OCI-LY3 (cell line): ENCODE measurements at regions not wholly inside any gene's neighbourhood (a gene's known extent, or its start where the extent isn't known, plus 50 kb on each side); places are given as distances from the start of the nearest gene placed in this dataset.

Source experiments
- H2AFZ ChIP-seq: fragments of 200-600, 300-600 bp; shearing (Covaris generic); 2 replicates; pipeline ENCODE4 v1.6.0; 2014; ENCODE audit warnings: antibody characterized with exemption, low read depth, low read length
- H3K27ac ChIP-seq: fragments of 200-600, 300-600 bp; sonication (generic); 2 replicates; pipeline ENCODE4 v1.5.1; 2014; ENCODE audit warnings: mild to moderate bottlenecking, low read length, moderate library complexity, mixed read lengths
- H3K27me3 ChIP-seq: fragments of 200-600, 300-600 bp; sonication (generic); 2 replicates; pipeline ENCODE4 v1.6.1; 2014; ENCODE audit warnings: low read depth, low read length, mixed read lengths
- H3K36me3 ChIP-seq: fragments of 200-600, 300-600 bp; sonication (generic); replicated peaks from 2 replicates; pipeline ENCODE3; 2014; ENCODE audit warnings: low read depth, low read length, mixed read lengths
- H3K4me1 ChIP-seq: fragments of 300-600, 200-600 bp; sonication (generic); 2 replicates; pipeline ENCODE4 v1.6.1; 2014; ENCODE audit warnings: low read length, mixed read lengths
- H3K4me2 ChIP-seq: fragments of 200-600, 300-600 bp; sonication (generic); 2 replicates; pipeline ENCODE4 v1.6.1; 2014; ENCODE audit warnings: low read length, mixed read lengths
- H3K4me3 ChIP-seq: fragments of 300-600, 200-600 bp; sonication (generic); 2 replicates; pipeline ENCODE4 v1.5.1; 2014; ENCODE audit warnings: antibody characterized with exemption, mild to moderate bottlenecking, low read length, moderate library complexity
- H3K79me2 ChIP-seq: fragments of 300-600, 200-600 bp; shearing (Covaris generic); 2 replicates; pipeline ENCODE4 v1.6.1; 2014; ENCODE audit warnings: mild to moderate bottlenecking, low read length, mixed read lengths
- H3K9ac ChIP-seq: fragments of 300-600, 200-600 bp; shearing (Covaris generic); 2 replicates; pipeline ENCODE4 v1.6.0; 2014; ENCODE audit warnings: mild to moderate bottlenecking, low read length, moderate library complexity
- H3K9me3 ChIP-seq: fragments of 200-600, 300-600 bp; shearing (Covaris generic); 2 replicates; pipeline ENCODE4 v1.6.1; 2014; ENCODE audit warnings: low read length, mixed read lengths; ENCODE audit not compliant: insufficient read depth
- H4K20me1 ChIP-seq: fragments of 200-600, 300-600 bp; sonication (generic); 2 replicates; pipeline ENCODE4 v1.6.1; 2016; ENCODE audit warnings: low read length, mixed read lengths; ENCODE audit not compliant: insufficient read depth
- EZH2phosphoT487 ChIP-seq: fragments of 200-600 bp; shearing (Covaris generic); IDR thresholded peaks from 2 replicates; pipeline ENCODE4 v1.6.1; 2018; ENCODE audit warnings: antibody characterized with exemption, mixed run types, low read depth
- TF ChIP-seq, protein P1 (sequence below): fragments of 200-600, 300-600 bp; sonication (generic); IDR thresholded peaks from 2 replicates; pipeline ENCODE4 v1.5.1; 2014; ENCODE audit warnings: antibody characterized with exemption, low read length, low read depth

DNA sequence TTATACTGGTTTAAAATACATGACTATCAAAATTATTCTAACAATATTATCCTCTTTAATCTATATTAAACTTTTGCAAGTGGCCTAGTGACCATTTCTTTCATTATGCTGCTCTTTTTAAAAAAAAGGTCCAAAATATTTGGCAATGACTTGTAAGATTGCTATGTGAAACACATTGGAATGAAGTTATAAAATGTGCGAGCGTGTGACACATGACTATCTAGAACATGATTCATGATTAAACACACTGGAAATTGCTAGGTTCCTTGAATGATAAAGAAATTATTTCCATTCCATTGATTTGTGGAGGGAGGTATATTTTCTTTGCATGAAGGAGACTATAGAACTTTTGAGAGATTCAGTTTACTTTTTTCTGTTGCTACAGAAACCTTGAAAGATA lies 739.1 kb downstream of the DIAPH3 start:
- TF ChIP-seq, protein P1, sequence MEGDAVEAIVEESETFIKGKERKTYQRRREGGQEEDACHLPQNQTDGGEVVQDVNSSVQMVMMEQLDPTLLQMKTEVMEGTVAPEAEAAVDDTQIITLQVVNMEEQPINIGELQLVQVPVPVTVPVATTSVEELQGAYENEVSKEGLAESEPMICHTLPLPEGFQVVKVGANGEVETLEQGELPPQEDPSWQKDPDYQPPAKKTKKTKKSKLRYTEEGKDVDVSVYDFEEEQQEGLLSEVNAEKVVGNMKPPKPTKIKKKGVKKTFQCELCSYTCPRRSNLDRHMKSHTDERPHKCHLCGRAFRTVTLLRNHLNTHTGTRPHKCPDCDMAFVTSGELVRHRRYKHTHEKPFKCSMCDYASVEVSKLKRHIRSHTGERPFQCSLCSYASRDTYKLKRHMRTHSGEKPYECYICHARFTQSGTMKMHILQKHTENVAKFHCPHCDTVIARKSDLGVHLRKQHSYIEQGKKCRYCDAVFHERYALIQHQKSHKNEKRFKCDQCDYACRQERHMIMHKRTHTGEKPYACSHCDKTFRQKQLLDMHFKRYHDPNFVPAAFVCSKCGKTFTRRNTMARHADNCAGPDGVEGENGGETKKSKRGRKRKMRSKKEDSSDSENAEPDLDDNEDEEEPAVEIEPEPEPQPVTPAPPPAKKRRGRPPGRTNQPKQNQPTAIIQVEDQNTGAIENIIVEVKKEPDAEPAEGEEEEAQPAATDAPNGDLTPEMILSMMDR, result no peak
- no peak for TF ChIP-seq EZH2phosphoT487
- Histone ChIP-seq H3K9ac (no peak overlapping the region), H3K79me2 (no peaks in the 10 kb centered on the region), H3K4me1 (no peaks in the 10 kb centered on the region), H4K20me1 (no peaks in the 10 kb centered on the region), H3K27ac (no peak overlapping the region), H3K4me3 (no peak overlapping the region), H3K36me3 (no peaks in the 10 kb centered on the region), H3K27me3 (no peaks in the 10 kb centered on the region), H3K4me2 (no peak overlapping the region), H2AFZ (no peak overlapping the region), H3K9me3 (no peaks in the 10 kb centered on the region)

DNA sequence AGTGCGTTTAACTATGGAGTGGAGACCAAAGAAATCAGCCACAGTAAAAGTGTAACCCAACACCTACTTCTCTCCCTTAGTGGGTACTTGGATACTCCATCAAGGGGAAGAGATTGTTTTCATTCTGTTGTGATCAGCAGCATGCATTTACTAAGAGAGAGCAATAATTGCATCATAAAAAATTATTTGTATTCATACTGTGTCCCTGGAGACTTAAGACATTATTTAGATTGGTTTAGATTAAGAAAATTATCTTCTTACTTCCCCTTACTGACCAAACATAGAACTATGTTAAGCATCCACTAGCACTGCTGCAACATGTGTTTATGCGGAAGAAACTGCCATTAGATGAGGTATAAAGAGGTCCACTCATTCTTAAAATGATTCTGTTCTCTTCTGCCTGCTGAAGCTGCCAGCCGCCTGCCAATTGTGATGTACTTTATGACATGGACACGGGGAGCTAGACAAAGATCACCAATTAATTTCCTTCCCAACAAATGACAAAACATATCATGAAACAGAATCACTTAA lies 738.5 kb downstream of the DIAPH3 start:
- no peaks in the 10 kb centered on the region for H4K20me1 ChIP-seq
- TF ChIP-seq EZH2phosphoT487, result no peak
- TF ChIP-seq, protein P1, result no peak
- H3K27ac ChIP-seq, result no peak overlapping the region
- no peak overlapping the region for H3K4me2 ChIP-seq
- H3K9ac ChIP-seq, result no peak overlapping the region
- H3K9me3 ChIP-seq, result no peaks in the 10 kb centered on the region
- H2AFZ ChIP-seq, result no peak overlapping the region
- H3K27me3 ChIP-seq, result no peaks in the 10 kb centered on the region
- H3K36me3 ChIP-seq, result no peaks in the 10 kb centered on the region
- H3K4me1 ChIP-seq, result no peaks in the 10 kb centered on the region
- no peak overlapping the region for H3K4me3 ChIP-seq
- H3K79me2 ChIP-seq, result no peaks in the 10 kb centered on the region

DNA sequence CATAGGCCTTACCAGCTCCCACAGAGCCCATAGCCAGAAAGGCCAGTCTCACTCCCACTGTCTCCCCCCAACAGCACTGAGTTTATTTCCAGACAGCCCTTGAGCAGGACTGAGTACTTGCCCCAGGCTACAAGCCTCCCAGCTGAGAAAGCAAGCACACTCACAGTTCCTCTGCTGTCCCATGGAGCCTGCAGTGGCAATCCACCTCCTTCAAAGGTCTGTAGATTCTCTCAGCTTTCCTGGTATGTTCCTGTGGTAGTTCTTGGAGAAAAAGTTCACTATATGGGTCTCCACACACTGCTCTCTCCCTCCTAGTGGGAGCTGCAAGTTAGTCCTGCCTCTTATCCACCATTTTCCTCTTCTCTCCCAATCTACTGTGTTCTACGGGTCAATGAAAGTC lies 728.7 kb downstream of the DIAPH3 start:
- Histone ChIP-seq H3K4me1 (peaks cover 9% of the 10 kb centered on the region), H3K36me3 (no peaks in the 10 kb centered on the region), H3K4me2 (no peak overlapping the region), H3K27me3 (no peaks in the 10 kb centered on the region), H3K27ac (no peak overlapping the region), H2AFZ (no peak overlapping the region), H3K4me3 (no peak overlapping the region), H3K9ac (no peak overlapping the region), H4K20me1 (no peaks in the 10 kb centered on the region), H3K79me2 (no peaks in the 10 kb centered on the region), H3K9me3 (peaks cover 19% of the 10 kb centered on the region)
- TF ChIP-seq, protein P1, result no peak
- no peak for TF ChIP-seq EZH2phosphoT487

DNA sequence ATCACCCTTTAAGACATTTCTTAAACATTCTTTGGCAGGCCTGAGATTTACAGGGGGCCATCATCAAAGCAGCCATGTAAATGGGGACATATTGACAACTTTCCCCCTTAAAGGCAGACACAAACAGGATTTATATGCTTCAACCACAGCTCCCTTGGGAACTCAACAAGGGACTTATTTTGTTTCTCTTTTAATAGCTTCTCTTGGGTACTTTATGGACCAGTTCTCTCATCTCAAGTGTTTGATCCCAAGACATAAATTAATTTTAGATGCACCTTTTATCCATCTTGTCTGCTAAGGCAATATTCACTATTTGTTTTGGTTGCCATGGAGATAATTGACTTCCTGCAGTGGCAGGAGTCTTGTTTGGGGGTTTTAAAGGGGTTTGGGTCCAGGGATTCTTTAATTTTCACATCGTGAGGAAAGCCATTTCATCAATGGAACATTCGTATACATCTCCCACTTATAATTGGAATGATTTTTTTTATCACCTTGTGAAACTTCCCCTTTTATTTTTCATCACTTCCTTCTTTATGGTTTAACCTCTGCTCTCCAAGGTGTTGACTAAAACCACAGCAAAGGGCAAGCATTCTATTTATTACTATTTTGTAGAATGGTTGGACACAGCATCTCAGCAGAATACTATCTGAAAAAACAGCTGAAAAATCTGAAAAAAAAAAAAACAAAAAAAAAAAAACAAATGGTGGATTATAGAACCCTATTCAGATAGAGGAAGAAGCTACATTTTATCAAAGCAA lies 726.0 kb downstream of the DIAPH3 start:
- H3K27ac ChIP-seq, result no peak overlapping the region

More for the DNA sequence above, 726.0 kb downstream of the DIAPH3 start:
- no peaks in the 10 kb centered on the region for H3K27me3 ChIP-seq
- H3K4me3 ChIP-seq, result no peak overlapping the region
- peaks cover 9% of the 10 kb centered on the region for H3K4me1 ChIP-seq
- TF ChIP-seq, protein P1, result no peak
- no peak for TF ChIP-seq EZH2phosphoT487
- H3K36me3 ChIP-seq, result no peaks in the 10 kb centered on the region
- no peaks in the 10 kb centered on the region for H3K79me2 ChIP-seq
- H3K4me2 ChIP-seq, result peak overlapping the region; percentile 25
- no peaks in the 10 kb centered on the region for H4K20me1 ChIP-seq
- H3K9ac ChIP-seq, result no peak overlapping the region
- peaks cover 15% of the 10 kb centered on the region; the same call in 1 of the 2 replicates for H3K9me3 ChIP-seq
- H2AFZ ChIP-seq, result no peak overlapping the region
